ENCODE measurements at regions not wholly inside any gene's neighbourhood (a gene's known extent, or its start where the extent isn't known, plus 50 kb on each side); places are given as distances from the start of the nearest gene placed in this dataset.

- TF ChIP-seq, protein P1, sequence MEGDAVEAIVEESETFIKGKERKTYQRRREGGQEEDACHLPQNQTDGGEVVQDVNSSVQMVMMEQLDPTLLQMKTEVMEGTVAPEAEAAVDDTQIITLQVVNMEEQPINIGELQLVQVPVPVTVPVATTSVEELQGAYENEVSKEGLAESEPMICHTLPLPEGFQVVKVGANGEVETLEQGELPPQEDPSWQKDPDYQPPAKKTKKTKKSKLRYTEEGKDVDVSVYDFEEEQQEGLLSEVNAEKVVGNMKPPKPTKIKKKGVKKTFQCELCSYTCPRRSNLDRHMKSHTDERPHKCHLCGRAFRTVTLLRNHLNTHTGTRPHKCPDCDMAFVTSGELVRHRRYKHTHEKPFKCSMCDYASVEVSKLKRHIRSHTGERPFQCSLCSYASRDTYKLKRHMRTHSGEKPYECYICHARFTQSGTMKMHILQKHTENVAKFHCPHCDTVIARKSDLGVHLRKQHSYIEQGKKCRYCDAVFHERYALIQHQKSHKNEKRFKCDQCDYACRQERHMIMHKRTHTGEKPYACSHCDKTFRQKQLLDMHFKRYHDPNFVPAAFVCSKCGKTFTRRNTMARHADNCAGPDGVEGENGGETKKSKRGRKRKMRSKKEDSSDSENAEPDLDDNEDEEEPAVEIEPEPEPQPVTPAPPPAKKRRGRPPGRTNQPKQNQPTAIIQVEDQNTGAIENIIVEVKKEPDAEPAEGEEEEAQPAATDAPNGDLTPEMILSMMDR (IDR thresholded peaks at IDR 0.05; ENCODE audit: low read depth, low read length) = no peak
- no peak for TF ChIP-seq EZH2phosphoT487 (IDR thresholded peaks at IDR 0.05; ENCODE audit: low read depth)
These were observed 172.8 kb downstream of the LRIG3 start for GRCh38 chr12:58747533-58747932.
